GM23338 (cell line): ENCODE measurements at regions not wholly inside any gene's neighbourhood (a gene's known extent, or its start where the extent isn't known, plus 50 kb on each side); places are given as distances from the start of the nearest gene placed in this dataset.

Experiments
- ATAC-seq: fragments of 200-7000 bp; cut with Tn5 transposase; 3 replicates; pipeline ENCODE4 v1.9.1; 2020
- DNase-seq: peaks from one replicate; pipeline ENCODE4 v3.0.0-alpha.2; 2015; ENCODE audit warnings: low spot score
- H2AFZ ChIP-seq: fragments of 200-600 bp; sonication (generic); 2 replicates; pipeline ENCODE4 v1.8.0; 2016; ENCODE audit warnings: antibody characterized with exemption, mild to moderate bottlenecking, moderate library complexity
- H3F3A ChIP-seq: fragments of 200-600 bp; sonication (generic); replicated peaks from 2 replicates; pipeline ENCODE4 v1.8.0; 2017; ENCODE audit warnings: antibody characterized with exemption, mixed run types, low read depth
- H3K27ac ChIP-seq: fragments of 200-600 bp; sonication (generic); 2 replicates; pipeline ENCODE4 v1.6.1; 2016; ENCODE audit warnings: low read depth
- H3K27me3 ChIP-seq: fragments of 200-600 bp; sonication (generic); 2 replicates; pipeline ENCODE4 v1.8.0; 2016; ENCODE audit warnings: mild to moderate bottlenecking, mixed run types, moderate library complexity; ENCODE audit not compliant: insufficient read depth
- H3K36me3 ChIP-seq: fragments of 200-600 bp; sonication (generic); 2 replicates; pipeline ENCODE4 v1.8.0; 2016; ENCODE audit warnings: mild to moderate bottlenecking; ENCODE audit not compliant: insufficient read depth
- H3K4me1 ChIP-seq: fragments of 200-600 bp; sonication (generic); 2 replicates; pipeline ENCODE4 v1.8.0; 2016; ENCODE audit warnings: mild to moderate bottlenecking, moderate library complexity; ENCODE audit not compliant: insufficient read depth
- H3K4me2 ChIP-seq: fragments of 200-600 bp; sonication (generic); 2 replicates; pipeline ENCODE4 v1.7.1; 2017; ENCODE audit warnings: mixed run types
- H3K4me3 ChIP-seq: fragments of 200-600 bp; sonication (generic); 2 replicates; pipeline ENCODE4 v1.6.1; 2016; ENCODE audit warnings: mixed run types
- H3K79me2 ChIP-seq: fragments of 200-600 bp; sonication (generic); replicated peaks from 2 replicates; pipeline ENCODE4 v1.8.0; 2017; ENCODE audit warnings: mild to moderate bottlenecking; ENCODE audit not compliant: insufficient read depth
- H3K9me2 ChIP-seq: fragments of 200-600 bp; sonication (generic); 2 replicates; pipeline ENCODE4 v1.8.0; 2017; ENCODE audit not compliant: insufficient read depth
- H4K20me1 ChIP-seq: fragments of 200-600 bp; sonication (generic); replicated peaks from 2 replicates; pipeline ENCODE4 v1.8.0; 2017; ENCODE audit warnings: mild to moderate bottlenecking; ENCODE audit not compliant: insufficient read depth
- H3K27ac Mint-ChIP-seq: 2 replicates; pipeline ENCODE4 v1.8.0; 2020; ENCODE audit warnings: inconsistent platforms, mild to moderate bottlenecking, moderate library complexity, mixed read lengths
- H3K27me3 Mint-ChIP-seq: 3 replicates; pipeline ENCODE4 v1.8.0; 2022; ENCODE audit warnings: low read depth, mild to moderate bottlenecking, moderate library complexity, mixed read lengths, inconsistent platforms; ENCODE audit not compliant: insufficient read depth, poor library complexity
- H3K36me3 Mint-ChIP-seq: 3 replicates; pipeline ENCODE4 v1.8.0; 2021; ENCODE audit warnings: low read depth, mild to moderate bottlenecking, inconsistent platforms, moderate library complexity, mixed read lengths
- H3K4me1 Mint-ChIP-seq: 3 replicates; pipeline ENCODE4 v1.8.0; 2020; ENCODE audit warnings: mild to moderate bottlenecking, inconsistent platforms, mixed read lengths
- H3K4me3 Mint-ChIP-seq: 3 replicates; pipeline ENCODE4 v1.8.0; 2021; ENCODE audit warnings: moderate library complexity, mild to moderate bottlenecking, inconsistent platforms, mixed read lengths
- H3K9me3 Mint-ChIP-seq: 3 replicates; pipeline ENCODE4 v1.8.0; 2020; ENCODE audit warnings: moderate library complexity, mild to moderate bottlenecking, inconsistent platforms, mixed read lengths
- CREB1 ChIP-seq: fragments of 250-450 bp; sonication (Bioruptor Pico); IDR thresholded peaks from 2 replicates; pipeline ENCODE4 v1.5.0; 2020; ENCODE audit warnings: low read depth, mild to moderate bottlenecking, moderate library complexity
- EZH2 ChIP-seq: fragments of 200-600 bp; sonication (generic); IDR thresholded peaks from one replicate; pipeline ENCODE4 v1.8.0; 2017; ENCODE audit warnings: antibody characterized with exemption, mild to moderate bottlenecking, low read depth; ENCODE audit not compliant: unreplicated experiment
- EZH2phosphoT487 ChIP-seq: fragments of 200-600 bp; sonication (generic); IDR thresholded peaks from one replicate; pipeline ENCODE4 v1.8.1; 2018; ENCODE audit warnings: antibody characterized with exemption; ENCODE audit not compliant: unreplicated experiment
- JUNB ChIP-seq: IDR thresholded peaks from one replicate; pipeline ENCODE4 v1.6.1; 2016; ENCODE audit warnings: antibody characterized with exemption; ENCODE audit not compliant: unreplicated experiment
- NANOG ChIP-seq: IDR thresholded peaks from 2 replicates; pipeline ENCODE4 v1.6.1; 2016; ENCODE audit warnings: antibody characterized with exemption, borderline replicate concordance
- POLR2AphosphoS5 ChIP-seq: IDR thresholded peaks from 2 replicates; pipeline ENCODE4 v1.6.1; 2016; ENCODE audit warnings: antibody characterized with exemption, low read depth
- STAT1 ChIP-seq: IDR thresholded peaks from one replicate; pipeline ENCODE4 v1.6.1; 2016; ENCODE audit warnings: antibody characterized with exemption; ENCODE audit not compliant: unreplicated experiment
- ZNF114 ChIP-seq: fragments of 250-450 bp; sonication (Bioruptor Pico); IDR thresholded peaks from 2 replicates; pipeline ENCODE4 v1.5.0; 2020; ENCODE audit warnings: mild to moderate bottlenecking, moderate library complexity
- ZNF331 ChIP-seq: fragments of 250-450 bp; sonication (Bioruptor Pico); IDR thresholded peaks from 2 replicates; pipeline ENCODE4 v1.5.0; 2020; ENCODE audit warnings: low read depth, mild to moderate bottlenecking, moderate library complexity
- TF ChIP-seq, protein P1 (sequence below): fragments of 250-450 bp; sonication (Bioruptor Pico); IDR thresholded peaks from 2 replicates; pipeline ENCODE4 v1.5.0; 2020; ENCODE audit warnings: mild to moderate bottlenecking, moderate library complexity
- TF ChIP-seq, protein P2 (sequence below): IDR thresholded peaks from one replicate; pipeline ENCODE4 v1.6.1; 2018; ENCODE audit warnings: antibody characterized with exemption; ENCODE audit not compliant: unreplicated experiment
- TF ChIP-seq, protein P3 (sequence below), 2 experiments: fragments of 200-600 bp in 1 of 2; sonication (generic) in 1 of 2; conservative IDR thresholded peaks; 2 replicates each; pipeline versions ENCODE4 v1.5.1 to v1.6.1; 2016 to 2017; ENCODE audit warnings: antibody characterized with exemption in 2 of 2, low read depth in 2 of 2, mild to moderate bottlenecking in 2 of 2, moderate library complexity in 1 of 2
- TF ChIP-seq, protein P4 (sequence below): IDR thresholded peaks from 2 replicates; pipeline ENCODE4 v1.6.1; 2016; ENCODE audit warnings: antibody characterized with exemption

DNA sequence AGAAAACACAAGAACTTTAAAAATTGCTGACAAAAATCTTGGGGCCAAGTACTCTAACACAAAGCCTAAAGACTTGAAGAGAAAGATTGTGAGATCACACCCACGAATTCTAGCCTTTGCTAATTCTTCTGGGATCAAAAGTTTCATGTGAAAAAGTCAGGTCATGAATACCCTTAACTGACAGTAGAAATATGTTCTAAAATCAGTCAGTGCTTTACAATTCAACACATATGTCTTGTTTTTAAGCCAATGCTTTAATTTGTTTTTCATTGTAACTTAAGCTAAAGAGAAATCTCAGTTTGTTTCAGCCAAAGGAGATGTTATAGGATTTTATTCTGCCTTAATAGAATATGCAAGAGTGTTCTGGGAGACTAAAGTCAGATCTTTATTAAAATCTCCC, 78.2 kb upstream of the PLEKHG1 start:
- no peak for ATAC-seq

More for the DNA sequence above, 78.2 kb upstream of the PLEKHG1 start:
- no peaks in the 10 kb centered on the region for H3K36me3 ChIP-seq
- DNase-seq = no peak
- TF ChIP-seq, protein P1, sequence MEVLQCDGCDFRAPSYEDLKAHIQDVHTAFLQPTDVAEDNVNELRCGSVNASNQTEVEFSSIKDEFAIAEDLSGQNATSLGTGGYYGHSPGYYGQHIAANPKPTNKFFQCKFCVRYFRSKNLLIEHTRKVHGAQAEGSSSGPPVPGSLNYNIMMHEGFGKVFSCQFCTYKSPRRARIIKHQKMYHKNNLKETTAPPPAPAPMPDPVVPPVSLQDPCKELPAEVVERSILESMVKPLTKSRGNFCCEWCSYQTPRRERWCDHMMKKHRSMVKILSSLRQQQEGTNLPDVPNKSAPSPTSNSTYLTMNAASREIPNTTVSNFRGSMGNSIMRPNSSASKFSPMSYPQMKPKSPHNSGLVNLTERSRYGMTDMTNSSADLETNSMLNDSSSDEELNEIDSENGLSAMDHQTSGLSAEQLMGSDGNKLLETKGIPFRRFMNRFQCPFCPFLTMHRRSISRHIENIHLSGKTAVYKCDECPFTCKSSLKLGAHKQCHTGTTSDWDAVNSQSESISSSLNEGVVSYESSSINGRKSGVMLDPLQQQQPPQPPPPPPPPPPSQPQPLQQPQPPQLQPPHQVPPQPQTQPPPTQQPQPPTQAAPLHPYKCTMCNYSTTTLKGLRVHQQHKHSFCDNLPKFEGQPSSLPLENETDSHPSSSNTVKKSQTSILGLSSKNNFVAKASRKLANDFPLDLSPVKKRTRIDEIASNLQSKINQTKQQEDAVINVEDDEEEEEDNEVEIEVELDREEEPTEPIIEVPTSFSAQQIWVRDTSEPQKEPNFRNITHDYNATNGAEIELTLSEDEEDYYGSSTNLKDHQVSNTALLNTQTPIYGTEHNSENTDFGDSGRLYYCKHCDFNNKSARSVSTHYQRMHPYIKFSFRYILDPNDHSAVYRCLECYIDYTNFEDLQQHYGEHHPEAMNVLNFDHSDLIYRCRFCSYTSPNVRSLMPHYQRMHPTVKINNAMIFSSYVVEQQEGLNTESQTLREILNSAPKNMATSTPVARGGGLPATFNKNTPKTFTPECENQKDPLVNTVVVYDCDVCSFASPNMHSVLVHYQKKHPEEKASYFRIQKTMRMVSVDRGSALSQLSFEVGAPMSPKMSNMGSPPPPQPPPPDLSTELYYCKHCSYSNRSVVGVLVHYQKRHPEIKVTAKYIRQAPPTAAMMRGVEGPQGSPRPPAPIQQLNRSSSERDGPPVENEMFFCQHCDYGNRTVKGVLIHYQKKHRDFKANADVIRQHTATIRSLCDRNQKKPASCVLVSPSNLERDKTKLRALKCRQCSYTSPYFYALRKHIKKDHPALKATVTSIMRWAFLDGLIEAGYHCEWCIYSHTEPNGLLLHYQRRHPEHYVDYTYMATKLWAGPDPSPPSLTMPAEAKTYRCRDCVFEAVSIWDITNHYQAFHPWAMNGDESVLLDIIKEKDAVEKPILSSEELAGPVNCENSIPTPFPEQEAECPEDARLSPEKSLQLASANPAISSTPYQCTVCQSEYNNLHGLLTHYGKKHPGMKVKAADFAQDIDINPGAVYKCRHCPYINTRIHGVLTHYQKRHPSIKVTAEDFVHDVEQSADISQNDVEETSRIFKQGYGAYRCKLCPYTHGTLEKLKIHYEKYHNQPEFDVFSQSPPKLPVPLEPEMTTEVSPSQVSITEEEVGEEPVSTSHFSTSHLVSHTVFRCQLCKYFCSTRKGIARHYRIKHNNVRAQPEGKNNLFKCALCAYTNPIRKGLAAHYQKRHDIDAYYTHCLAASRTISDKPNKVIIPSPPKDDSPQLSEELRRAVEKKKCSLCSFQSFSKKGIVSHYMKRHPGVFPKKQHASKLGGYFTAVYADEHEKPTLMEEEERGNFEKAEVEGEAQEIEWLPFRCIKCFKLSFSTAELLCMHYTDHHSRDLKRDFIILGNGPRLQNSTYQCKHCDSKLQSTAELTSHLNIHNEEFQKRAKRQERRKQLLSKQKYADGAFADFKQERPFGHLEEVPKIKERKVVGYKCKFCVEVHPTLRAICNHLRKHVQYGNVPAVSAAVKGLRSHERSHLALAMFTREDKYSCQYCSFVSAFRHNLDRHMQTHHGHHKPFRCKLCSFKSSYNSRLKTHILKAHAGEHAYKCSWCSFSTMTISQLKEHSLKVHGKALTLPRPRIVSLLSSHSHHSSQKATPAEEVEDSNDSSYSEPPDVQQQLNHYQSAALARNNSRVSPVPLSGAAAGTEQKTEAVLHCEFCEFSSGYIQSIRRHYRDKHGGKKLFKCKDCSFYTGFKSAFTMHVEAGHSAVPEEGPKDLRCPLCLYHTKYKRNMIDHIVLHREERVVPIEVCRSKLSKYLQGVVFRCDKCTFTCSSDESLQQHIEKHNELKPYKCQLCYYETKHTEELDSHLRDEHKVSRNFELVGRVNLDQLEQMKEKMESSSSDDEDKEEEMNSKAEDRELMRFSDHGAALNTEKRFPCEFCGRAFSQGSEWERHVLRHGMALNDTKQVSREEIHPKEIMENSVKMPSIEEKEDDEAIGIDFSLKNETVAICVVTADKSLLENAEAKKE = no peak
- TF ChIP-seq NANOG (no peak), STAT1 (no peak), POLR2AphosphoS5 (no peak), JUNB (no peak), ZNF331 (no peak), EZH2phosphoT487 (no peak), ZNF114 (CRISPR knock-in tag) (no peak), CREB1 (CRISPR knock-in tag) (no peak), EZH2 (no peak)
- TF ChIP-seq, protein P2, sequence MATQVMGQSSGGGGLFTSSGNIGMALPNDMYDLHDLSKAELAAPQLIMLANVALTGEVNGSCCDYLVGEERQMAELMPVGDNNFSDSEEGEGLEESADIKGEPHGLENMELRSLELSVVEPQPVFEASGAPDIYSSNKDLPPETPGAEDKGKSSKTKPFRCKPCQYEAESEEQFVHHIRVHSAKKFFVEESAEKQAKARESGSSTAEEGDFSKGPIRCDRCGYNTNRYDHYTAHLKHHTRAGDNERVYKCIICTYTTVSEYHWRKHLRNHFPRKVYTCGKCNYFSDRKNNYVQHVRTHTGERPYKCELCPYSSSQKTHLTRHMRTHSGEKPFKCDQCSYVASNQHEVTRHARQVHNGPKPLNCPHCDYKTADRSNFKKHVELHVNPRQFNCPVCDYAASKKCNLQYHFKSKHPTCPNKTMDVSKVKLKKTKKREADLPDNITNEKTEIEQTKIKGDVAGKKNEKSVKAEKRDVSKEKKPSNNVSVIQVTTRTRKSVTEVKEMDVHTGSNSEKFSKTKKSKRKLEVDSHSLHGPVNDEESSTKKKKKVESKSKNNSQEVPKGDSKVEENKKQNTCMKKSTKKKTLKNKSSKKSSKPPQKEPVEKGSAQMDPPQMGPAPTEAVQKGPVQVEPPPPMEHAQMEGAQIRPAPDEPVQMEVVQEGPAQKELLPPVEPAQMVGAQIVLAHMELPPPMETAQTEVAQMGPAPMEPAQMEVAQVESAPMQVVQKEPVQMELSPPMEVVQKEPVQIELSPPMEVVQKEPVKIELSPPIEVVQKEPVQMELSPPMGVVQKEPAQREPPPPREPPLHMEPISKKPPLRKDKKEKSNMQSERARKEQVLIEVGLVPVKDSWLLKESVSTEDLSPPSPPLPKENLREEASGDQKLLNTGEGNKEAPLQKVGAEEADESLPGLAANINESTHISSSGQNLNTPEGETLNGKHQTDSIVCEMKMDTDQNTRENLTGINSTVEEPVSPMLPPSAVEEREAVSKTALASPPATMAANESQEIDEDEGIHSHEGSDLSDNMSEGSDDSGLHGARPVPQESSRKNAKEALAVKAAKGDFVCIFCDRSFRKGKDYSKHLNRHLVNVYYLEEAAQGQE = no peak
- TF ChIP-seq, protein P3, sequence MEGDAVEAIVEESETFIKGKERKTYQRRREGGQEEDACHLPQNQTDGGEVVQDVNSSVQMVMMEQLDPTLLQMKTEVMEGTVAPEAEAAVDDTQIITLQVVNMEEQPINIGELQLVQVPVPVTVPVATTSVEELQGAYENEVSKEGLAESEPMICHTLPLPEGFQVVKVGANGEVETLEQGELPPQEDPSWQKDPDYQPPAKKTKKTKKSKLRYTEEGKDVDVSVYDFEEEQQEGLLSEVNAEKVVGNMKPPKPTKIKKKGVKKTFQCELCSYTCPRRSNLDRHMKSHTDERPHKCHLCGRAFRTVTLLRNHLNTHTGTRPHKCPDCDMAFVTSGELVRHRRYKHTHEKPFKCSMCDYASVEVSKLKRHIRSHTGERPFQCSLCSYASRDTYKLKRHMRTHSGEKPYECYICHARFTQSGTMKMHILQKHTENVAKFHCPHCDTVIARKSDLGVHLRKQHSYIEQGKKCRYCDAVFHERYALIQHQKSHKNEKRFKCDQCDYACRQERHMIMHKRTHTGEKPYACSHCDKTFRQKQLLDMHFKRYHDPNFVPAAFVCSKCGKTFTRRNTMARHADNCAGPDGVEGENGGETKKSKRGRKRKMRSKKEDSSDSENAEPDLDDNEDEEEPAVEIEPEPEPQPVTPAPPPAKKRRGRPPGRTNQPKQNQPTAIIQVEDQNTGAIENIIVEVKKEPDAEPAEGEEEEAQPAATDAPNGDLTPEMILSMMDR (conservative IDR thresholded peaks at IDR 0.05; ENCODE audit: low read depth in 2 of 2) = no peak
- TF ChIP-seq, protein P4, sequence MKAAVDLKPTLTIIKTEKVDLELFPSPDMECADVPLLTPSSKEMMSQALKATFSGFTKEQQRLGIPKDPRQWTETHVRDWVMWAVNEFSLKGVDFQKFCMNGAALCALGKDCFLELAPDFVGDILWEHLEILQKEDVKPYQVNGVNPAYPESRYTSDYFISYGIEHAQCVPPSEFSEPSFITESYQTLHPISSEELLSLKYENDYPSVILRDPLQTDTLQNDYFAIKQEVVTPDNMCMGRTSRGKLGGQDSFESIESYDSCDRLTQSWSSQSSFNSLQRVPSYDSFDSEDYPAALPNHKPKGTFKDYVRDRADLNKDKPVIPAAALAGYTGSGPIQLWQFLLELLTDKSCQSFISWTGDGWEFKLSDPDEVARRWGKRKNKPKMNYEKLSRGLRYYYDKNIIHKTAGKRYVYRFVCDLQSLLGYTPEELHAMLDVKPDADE = no peak
- Mint-ChIP-seq H3K36me3 (no peaks in the 10 kb centered on the region), H3K9me3 (no peaks in the 10 kb centered on the region), H3K27ac (no peak overlapping the region), H3K4me3 (no peak overlapping the region), H3K27me3 (peaks cover 4% of the 10 kb centered on the region), H3K4me1 (peaks cover 18% of the 10 kb centered on the region)
- no peak overlapping the region for H2AFZ ChIP-seq
- no peaks in the 10 kb centered on the region; the same call in 1 of the 2 replicates for H3K4me1 ChIP-seq
- H3K4me3 ChIP-seq = no peak overlapping the region
- no peaks in the 10 kb centered on the region for H3F3A ChIP-seq
- H3K9me2 ChIP-seq = peaks cover 2% of the 10 kb centered on the region
- no peaks in the 10 kb centered on the region for H4K20me1 ChIP-seq
- H3K79me2 ChIP-seq = no peaks in the 10 kb centered on the region
- H3K4me2 ChIP-seq = no peak overlapping the region
- H3K27me3 ChIP-seq = no peaks in the 10 kb centered on the region
- H3K27ac ChIP-seq = no peak overlapping the region
